IMR-90 (cell line): ENCODE measurements at regions not wholly inside any gene's neighbourhood (a gene's known extent, or its start where the extent isn't known, plus 50 kb on each side); places are given as distances from the start of the nearest gene placed in this dataset.

Experiments used
- ATAC-seq: fragments of 200-7000 bp; cut with Tn5 transposase; 2 replicates; pipeline ENCODE4 v1.9.1; 2020; ENCODE audit warnings: low read depth, mild to moderate bottlenecking, moderate library complexity
- BruUV-seq: library from RNA; stranded (reverse); fragments of 400-500 nt; replicated peaks from 2 replicates; lab custom pipeline; 2021; lab: Mats Ljungman, UMichigan
- CTCF ChIA-PET: fragments of 300-600 bp; formaldehyde crosslinking; extraction: SDS; loops from one replicate; lab custom pipeline; 2021; ENCODE audit warnings: antibody characterized with exemption; lab: Yijun Ruan, JAX
- POLR2A ChIA-PET: fragments of 300-600 bp; sonication (Branson Sonifier 250); formaldehyde crosslinking; loops from one replicate; lab custom pipeline; 2022; ENCODE audit warnings: antibody characterized with exemption; ENCODE audit not compliant: unreplicated experiment; lab: Charles Lee
- DNase-seq: peaks from one replicate; pipeline ENCODE4 v3.0.0; 2013
- H2AFZ ChIP-seq: replicated peaks from 2 replicates; pipeline ENCODE3; 2013; ENCODE audit warnings: low read length, mild to moderate bottlenecking; ENCODE audit not compliant: poor library complexity
- H2AK5ac ChIP-seq: 2 replicates; pipeline ENCODE4 v1.6.1; 2013; ENCODE audit warnings: low read depth, low read length, inconsistent platforms
- H2AK9ac ChIP-seq: replicated peaks from 2 replicates; pipeline ENCODE3; 2013; ENCODE audit warnings: mild to moderate bottlenecking, low read depth, low read length, moderate library complexity; ENCODE audit not compliant: poor library complexity
- H2BK120ac ChIP-seq: 2 replicates; pipeline ENCODE4 v1.6.1; 2013; ENCODE audit warnings: low read depth, low read length, inconsistent platforms
- H2BK15ac ChIP-seq: 3 replicates; pipeline ENCODE4 v1.6.1; 2013; ENCODE audit warnings: low read depth, low read length, inconsistent platforms
- H2BK20ac ChIP-seq: 2 replicates; pipeline ENCODE4 v1.6.1; 2013; ENCODE audit warnings: low read depth, mild to moderate bottlenecking, inconsistent platforms, low read length, moderate library complexity
- H2BK5ac ChIP-seq: 2 replicates; pipeline ENCODE4 v1.6.1; 2013; ENCODE audit warnings: mild to moderate bottlenecking, low read depth, low read length, inconsistent platforms; ENCODE audit not compliant: poor library complexity, severe bottlenecking
- H3K14ac ChIP-seq: replicated peaks from 2 replicates; pipeline ENCODE4 v1.6.1; 2013; ENCODE audit warnings: low read depth, low read length, inconsistent platforms
- H3K18ac ChIP-seq: 2 replicates; pipeline ENCODE4 v1.6.1; 2013; ENCODE audit warnings: low read depth, low read length, control low read depth
- H3K23ac ChIP-seq: 2 replicates; pipeline ENCODE4 v1.6.1; 2013; ENCODE audit warnings: low read depth, low read length, inconsistent platforms
- H3K27ac ChIP-seq: 2 replicates; pipeline ENCODE4 v1.5.1; 2013; ENCODE audit warnings: mild to moderate bottlenecking, control low read depth, low read length; ENCODE audit not compliant: insufficient read depth
- H3K27me3 ChIP-seq: 2 replicates; pipeline ENCODE4 v1.6.1; 2013; ENCODE audit warnings: low read length; ENCODE audit not compliant: control insufficient read depth, insufficient read depth
- H3K36me3 ChIP-seq: 2 replicates; pipeline ENCODE4 v1.6.1; 2013; ENCODE audit warnings: low read length, mixed read lengths; ENCODE audit not compliant: control insufficient read depth, insufficient read depth
- H3K4ac ChIP-seq: 2 replicates; pipeline ENCODE4 v1.6.1; 2013; ENCODE audit warnings: low read depth, low read length, inconsistent platforms
- H3K4me1 ChIP-seq: 2 replicates; pipeline ENCODE4 v1.6.1; 2013; ENCODE audit warnings: low read length, mixed read lengths; ENCODE audit not compliant: control insufficient read depth, insufficient read depth
- H3K4me2 ChIP-seq: 2 replicates; pipeline ENCODE4 v1.6.1; 2013; ENCODE audit warnings: low read depth, mild to moderate bottlenecking, control low read depth, low read length, moderate library complexity
- H3K4me3 ChIP-seq: 2 replicates; pipeline ENCODE4 v1.5.1; 2013; ENCODE audit warnings: low read depth, mild to moderate bottlenecking, control low read depth, low read length, moderate library complexity; ENCODE audit not compliant: insufficient read depth
- H3K56ac ChIP-seq: 2 replicates; pipeline ENCODE4 v1.6.1; 2013; ENCODE audit warnings: low read length, inconsistent platforms; ENCODE audit not compliant: insufficient read depth; ENCODE audit errors: extremely low read depth
- H3K79me1 ChIP-seq, 2 experiments: 2 replicates each; pipeline ENCODE4 v1.6.1; 2013; ENCODE audit warnings: low read length in 2 of 2, inconsistent platforms in 1 of 2, low read depth in 1 of 2
- H3K9ac ChIP-seq: 2 replicates; pipeline ENCODE4 v1.6.1; 2013; ENCODE audit warnings: low read depth, low read length, control low read depth
- H3K9me1 ChIP-seq: 2 replicates; pipeline ENCODE4 v1.6.1; 2013; ENCODE audit warnings: low read length, inconsistent platforms; ENCODE audit not compliant: insufficient read depth
- H3K9me3 ChIP-seq: 2 replicates; pipeline ENCODE4 v1.6.1; 2013; ENCODE audit warnings: low read length; ENCODE audit not compliant: control insufficient read depth, insufficient read depth
- H4K20me1 ChIP-seq: 2 replicates; pipeline ENCODE4 v1.6.1; 2013; ENCODE audit warnings: low read length, inconsistent platforms; ENCODE audit not compliant: insufficient read depth
- H4K5ac ChIP-seq: 2 replicates; pipeline ENCODE4 v1.6.1; 2013; ENCODE audit warnings: mild to moderate bottlenecking, low read depth, low read length, control low read depth
- H4K8ac ChIP-seq, 2 experiments: 2 replicates each; pipeline ENCODE4 v1.6.1; 2013; ENCODE audit warnings: low read depth in 2 of 2, low read length in 2 of 2, control low read depth in 1 of 2, inconsistent platforms in 1 of 2
- H4K91ac ChIP-seq: 2 replicates; pipeline ENCODE4 v1.6.1; 2013; ENCODE audit warnings: low read depth, low read length, inconsistent platforms; ENCODE audit not compliant: insufficient read depth
- BHLHE40 ChIP-seq: fragments of 150-350 bp; IDR thresholded peaks from 2 replicates; pipeline ENCODE4 v1.6.1; 2016; ENCODE audit warnings: mild to moderate bottlenecking, low read depth, low read length
- CEBPB ChIP-seq: IDR thresholded peaks from 2 replicates; pipeline ENCODE4 v1.6.1; 2012; ENCODE audit warnings: low read depth, low read length, improper control_type of control experiment
- CTCF ChIP-seq: conservative IDR thresholded peaks from 2 replicates; pipeline ENCODE4 v1.5.1; 2012; ENCODE audit warnings: mild to moderate bottlenecking, low read depth, low read length, improper control_type of control experiment
- MAFK ChIP-seq: IDR thresholded peaks from 2 replicates; pipeline ENCODE4 v1.6.1; 2012; ENCODE audit warnings: low read depth, low read length, improper control_type of control experiment
- POLR2A ChIP-seq: IDR thresholded peaks from 2 replicates; pipeline ENCODE4 v1.6.1; 2012; ENCODE audit warnings: mild to moderate bottlenecking, low read depth, low read length
- RFX5 ChIP-seq: IDR thresholded peaks from 2 replicates; pipeline ENCODE4 v1.8.0; 2012; ENCODE audit warnings: low read depth, mild to moderate bottlenecking, low read length, moderate library complexity
- WGBS, 2 experiments: methylation state at CpG; one replicate each; pipeline versions ENCODE4 v1.1.5 to v1.1.7; 2013; ENCODE audit warnings: missing lambda C conversion rate in 2 of 2; ENCODE audit not compliant: insufficient read length in 1 of 2; ENCODE audit errors: extremely low coverage in 2 of 2; 5-methylcytosine and 5-hydroxymethylcytosine counted together
- dilution Hi-C: fragments of 300-500 bp; cut with HindIII; formaldehyde crosslinking; loops from one replicate; pipeline ENCODE4 v1.14.3; 2018; ENCODE audit warnings: low sequenced_read_pairs; ENCODE audit not compliant: unreplicated experiment
- in situ Hi-C: fragments of 300-500 bp; cut with MboI; formaldehyde crosslinking; loops from 3 replicates; pipeline ENCODE4 v1.14.3; 2019; ENCODE audit warnings: low sequenced_read_pairs, inconsistent platforms, mixed read lengths
- intact Hi-C: fragments of 100-400 bp; cut with micrococcal nuclease; formaldehyde crosslinking; loops from 2 replicates; pipeline ENCODE4 v1.10.0; 2022
- TF ChIP-seq, protein P1 (sequence below): fragments of 150-350 bp; IDR thresholded peaks from 2 replicates; pipeline ENCODE4 v1.6.1; 2016; ENCODE audit warnings: low read depth, mild to moderate bottlenecking, low read length, moderate library complexity, borderline replicate concordance

- H4K20me1 ChIP-seq: no peaks in the 10 kb centered on the region
- no peaks in the 10 kb centered on the region for H3K79me1 ChIP-seq
- no peaks in the 10 kb centered on the region for H3K9me1 ChIP-seq
- no peak overlapping the region for H3K27ac ChIP-seq
- dilution Hi-C loops: no loop called here
- intact Hi-C loops: no loop called here
- peaks cover 8% of the 10 kb centered on the region; the same call in 1 of the 2 replicates for H3K9me3 ChIP-seq
- no peak overlapping the region for H2BK5ac ChIP-seq
- no peak overlapping the region for H2AFZ ChIP-seq
- H4K91ac ChIP-seq: no peak overlapping the region
- BruUV-seq: no TSS peak
- H3K56ac ChIP-seq: no peak overlapping the region
- no peak overlapping the region for H2AK9ac ChIP-seq
- in situ Hi-C loops: no loop called here
- ChIA-PET POLR2A (no interaction called here), CTCF (no interaction called here)
- ATAC-seq (no peak), DNase-seq (no peak)
- WGBS, 2 experiments: no CpG with 5 or more reads among the region's 2 CpGs
- no peak overlapping the region for H4K5ac ChIP-seq
- no peak overlapping the region for H2BK20ac ChIP-seq
- H3K4me1 ChIP-seq: no peaks in the 10 kb centered on the region
- no peak overlapping the region for H3K14ac ChIP-seq
- TF ChIP-seq, protein P1, sequence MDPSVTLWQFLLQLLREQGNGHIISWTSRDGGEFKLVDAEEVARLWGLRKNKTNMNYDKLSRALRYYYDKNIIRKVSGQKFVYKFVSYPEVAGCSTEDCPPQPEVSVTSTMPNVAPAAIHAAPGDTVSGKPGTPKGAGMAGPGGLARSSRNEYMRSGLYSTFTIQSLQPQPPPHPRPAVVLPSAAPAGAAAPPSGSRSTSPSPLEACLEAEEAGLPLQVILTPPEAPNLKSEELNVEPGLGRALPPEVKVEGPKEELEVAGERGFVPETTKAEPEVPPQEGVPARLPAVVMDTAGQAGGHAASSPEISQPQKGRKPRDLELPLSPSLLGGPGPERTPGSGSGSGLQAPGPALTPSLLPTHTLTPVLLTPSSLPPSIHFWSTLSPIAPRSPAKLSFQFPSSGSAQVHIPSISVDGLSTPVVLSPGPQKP: no peak
- TF ChIP-seq MAFK: no peak
- TF ChIP-seq CEBPB: no peak
- TF ChIP-seq CTCF: no peak
- TF ChIP-seq BHLHE40: no peak
- TF ChIP-seq RFX5: no peak
- no peak for TF ChIP-seq POLR2A
- H3K23ac ChIP-seq: no peak overlapping the region
- no peak overlapping the region for H2BK120ac ChIP-seq
- H2AK5ac ChIP-seq: no peak overlapping the region
- H3K36me3 ChIP-seq: no peaks in the 10 kb centered on the region
- H3K27me3 ChIP-seq: no peaks in the 10 kb centered on the region
- no peak overlapping the region for H4K8ac ChIP-seq
- H3K18ac ChIP-seq: no peak overlapping the region
- no peak overlapping the region for H3K4me3 ChIP-seq
- no peak overlapping the region for H3K4ac ChIP-seq
- no peak overlapping the region for H3K9ac ChIP-seq
- H3K4me2 ChIP-seq: no peak overlapping the region
- H2BK15ac ChIP-seq: no peak overlapping the region
Observed at GRCh38 chr18:65025756-65026155, 725.1 kb upstream of the CDH7 start.
